Neural cell (in vitro differentiated cells): ENCODE measurements at regions not wholly inside any gene's neighbourhood (a gene's known extent, or its start where the extent isn't known, plus 50 kb on each side); places are given as distances from the start of the nearest gene placed in this dataset.

Source experiments
- H2AFZ ChIP-seq: fragments of 200-600, 300-800 bp; sonication (generic), shearing (Covaris generic); 2 replicates; pipeline ENCODE4 v1.6.0; 2014; ENCODE audit warnings: low read depth, mild to moderate bottlenecking, antibody characterized with exemption, low read length, moderate library complexity
- H3F3A ChIP-seq: fragments of 200-600 bp; shearing (Covaris generic); 2 replicates; pipeline ENCODE4 v1.6.1; 2016; ENCODE audit warnings: mild to moderate bottlenecking, moderate library complexity, mixed read lengths, antibody characterized with exemption, low read length; ENCODE audit not compliant: insufficient read depth, poor library complexity, severe bottlenecking
- H3K27ac ChIP-seq: fragments of 200-600, 300-800 bp; sonication (generic), shearing (Covaris generic); 2 replicates; pipeline ENCODE4 v1.5.1; 2014; ENCODE audit warnings: mild to moderate bottlenecking, low read length, moderate library complexity
- H3K27me3 ChIP-seq: fragments of 300-800, 200-600 bp; sonication (generic), shearing (Covaris generic); 2 replicates; pipeline ENCODE4 v1.6.0; 2014; ENCODE audit warnings: mild to moderate bottlenecking, low read depth, low read length, moderate library complexity; ENCODE audit not compliant: insufficient read depth
- H3K36me3 ChIP-seq: fragments of 300-800, 200-600 bp; sonication (generic), shearing (Covaris generic); 2 replicates; pipeline ENCODE4 v1.5.1; 2014; ENCODE audit warnings: mild to moderate bottlenecking, antibody characterized with exemption, low read length, moderate library complexity; ENCODE audit not compliant: insufficient read depth
- H3K4me2 ChIP-seq: fragments of 300-800, 200-600 bp; sonication (generic), shearing (Covaris generic); 2 replicates; pipeline ENCODE4 v1.6.0; 2014; ENCODE audit warnings: mild to moderate bottlenecking, low read length
- H3K4me3 ChIP-seq: fragments of 300-800, 200-600 bp; sonication (generic), shearing (Covaris generic); 2 replicates; pipeline ENCODE4 v1.5.1; 2014; ENCODE audit warnings: mild to moderate bottlenecking, low read length, moderate library complexity
- H3K79me2 ChIP-seq: fragments of 200-600 bp; shearing (Covaris generic); replicated peaks from 2 replicates; pipeline ENCODE4 v1.6.0; 2014; ENCODE audit warnings: mild to moderate bottlenecking, low read length, moderate library complexity; ENCODE audit not compliant: insufficient read depth
- H3K9ac ChIP-seq: fragments of 300-800, 200-600 bp; sonication (generic), shearing (Covaris generic); 2 replicates; pipeline ENCODE4 v1.6.1; 2016; ENCODE audit warnings: mild to moderate bottlenecking, low read length, mixed read lengths
- H3K9me2 ChIP-seq: fragments of 200-600 bp; shearing (Covaris generic); 2 replicates; pipeline ENCODE4 v1.6.1; 2016; ENCODE audit warnings: mild to moderate bottlenecking, low read length, mixed read lengths; ENCODE audit not compliant: insufficient read depth
- H3K9me3 ChIP-seq: fragments of 200-600, 300-800 bp; sonication (generic), shearing (Covaris generic); 2 replicates; pipeline ENCODE4 v1.6.1; 2016; ENCODE audit warnings: mild to moderate bottlenecking, mixed run types, low read length, moderate library complexity, mixed read lengths
- H4K20me1 ChIP-seq: fragments of 200-600 bp; shearing (Covaris generic); 2 replicates; pipeline ENCODE4 v1.6.1; 2016; ENCODE audit warnings: mild to moderate bottlenecking, mixed run types; ENCODE audit not compliant: insufficient read depth
- CTCF ChIP-seq: fragments of 450-650 bp; IDR thresholded peaks from 2 replicates; pipeline ENCODE4 v1.5.1; 2014; ENCODE audit warnings: antibody characterized with exemption, mild to moderate bottlenecking, moderate library complexity; ENCODE audit not compliant: poor library complexity, severe bottlenecking
- EP300 ChIP-seq: fragments of 450-650 bp; conservative IDR thresholded peaks from 2 replicates; pipeline ENCODE4 v1.6.1; 2014; ENCODE audit warnings: antibody characterized with exemption, mild to moderate bottlenecking, moderate library complexity; ENCODE audit not compliant: poor library complexity, severe bottlenecking
- EZH2 ChIP-seq: fragments of 200-600, 300-800 bp; shearing (Covaris generic), sonication (generic); IDR thresholded peaks from 2 replicates; pipeline ENCODE4 v1.6.1; 2014; ENCODE audit warnings: antibody characterized with exemption, low read length, borderline replicate concordance, mild to moderate bottlenecking; ENCODE audit not compliant: insufficient read depth, poor library complexity, severe bottlenecking
- MXI1 ChIP-seq: fragments of 450-650 bp; conservative IDR thresholded peaks from 2 replicates; pipeline ENCODE4 v1.6.1; 2014; ENCODE audit warnings: antibody characterized with exemption, mild to moderate bottlenecking; ENCODE audit not compliant: poor library complexity, severe bottlenecking
- POLR2AphosphoS5 ChIP-seq: IDR thresholded peaks from 2 replicates; pipeline ENCODE4 v1.6.1; 2012
- RAD21 ChIP-seq: fragments of 450-650 bp; conservative IDR thresholded peaks from 2 replicates; pipeline ENCODE4 v1.6.1; 2014; ENCODE audit warnings: antibody characterized with exemption, mild to moderate bottlenecking, moderate library complexity
- REST ChIP-seq: IDR thresholded peaks from 2 replicates; pipeline ENCODE4 v1.6.1; 2012; ENCODE audit warnings: borderline replicate concordance
- SMC3 ChIP-seq: fragments of 450-650 bp; conservative IDR thresholded peaks from 2 replicates; pipeline ENCODE4 v1.6.1; 2014; ENCODE audit warnings: antibody characterized with exemption, mild to moderate bottlenecking, moderate library complexity; ENCODE audit not compliant: poor library complexity
- TAF1 ChIP-seq: IDR thresholded peaks from 2 replicates; pipeline ENCODE4 v1.6.1; 2012; ENCODE audit warnings: low read depth

GRCh38 chr5:1685066-1685465 is 114.6 kb downstream of the MRPL36 start:
- Histone ChIP-seq H3F3A (no peaks in the 10 kb centered on the region), H3K4me2 (no peak overlapping the region), H3K9me2 (no peaks in the 10 kb centered on the region), H3K79me2 (no peaks in the 10 kb centered on the region), H3K36me3 (no peaks in the 10 kb centered on the region), H2AFZ (no peak overlapping the region), H3K27ac (no peak overlapping the region), H3K9ac (no peak overlapping the region), H3K4me3 (no peak overlapping the region), H3K27me3 (no peaks in the 10 kb centered on the region), H4K20me1 (no peaks in the 10 kb centered on the region), H3K9me3 (peaks cover 4% of the 10 kb centered on the region)
- no peak for TF ChIP-seq TAF1
- TF ChIP-seq CTCF, result no peak
- no peak for TF ChIP-seq REST
- TF ChIP-seq POLR2AphosphoS5, result no peak
- no peak for TF ChIP-seq MXI1

GRCh38 chr5:1681955-1682354 is 117.7 kb downstream of the MRPL36 start:
- Histone ChIP-seq H3K4me3 (no peak overlapping the region), H3F3A (no peaks in the 10 kb centered on the region), H3K79me2 (no peaks in the 10 kb centered on the region), H3K4me2 (no peak overlapping the region), H4K20me1 (no peaks in the 10 kb centered on the region), H3K36me3 (no peaks in the 10 kb centered on the region), H3K9me2 (no peaks in the 10 kb centered on the region), H3K27ac (no peak overlapping the region), H2AFZ (no peak overlapping the region), H3K9ac (no peak overlapping the region), H3K9me3 (no peaks in the 10 kb centered on the region), H3K27me3 (no peaks in the 10 kb centered on the region)
- TF ChIP-seq REST (no peak), CTCF (no peak), TAF1 (no peak), MXI1 (no peak), SMC3 (no peak), EZH2 (no peak), RAD21 (no peak), EP300 (no peak), POLR2AphosphoS5 (no peak)
